ENCODE measurements at regions not wholly inside any gene's neighbourhood (a gene's known extent, or its start where the extent isn't known, plus 50 kb on each side); places are given as distances from the start of the nearest gene placed in this dataset.

DNA sequence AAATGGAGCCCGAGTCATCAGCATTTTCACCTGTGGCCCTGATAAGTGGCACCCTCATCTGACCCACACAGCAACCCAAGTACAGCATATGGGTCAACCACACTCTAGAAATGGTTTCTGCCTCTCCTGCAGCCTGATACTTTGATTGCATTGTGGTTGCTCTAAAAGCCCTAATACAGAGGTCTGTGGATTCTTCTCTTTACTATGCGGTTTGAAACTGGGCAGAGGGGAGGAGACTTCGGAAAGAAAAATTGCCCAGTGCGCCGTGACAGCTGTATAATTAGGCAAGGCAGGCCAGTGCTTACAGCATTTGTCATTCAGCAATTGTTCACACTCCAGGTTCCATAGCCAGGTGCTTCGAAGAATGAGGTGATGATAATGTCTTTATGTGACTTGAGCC is 361.0 kb downstream of the NFIB start:
- no peaks in the 10 kb centered on the region for H3K27me3 ChIP-seq (ENCODE audit: control insufficient read depth in 2 of 2, insufficient read depth in 2 of 2, low read length in 2 of 2)
- DNase-seq (ENCODE audit: low read depth, low spot score) (no peak), FAIRE-seq (no peak)
- TF ChIP-seq EZH2 (IDR thresholded peaks at IDR 0.05; ENCODE audit: borderline replicate concordance, low read depth, low read length, severe bottlenecking) (no peak), GATA2 (IDR thresholded peaks at IDR 0.05; ENCODE audit: insufficient read depth, insufficient read length, low read depth, low read length) (no peak), POLR2AphosphoS5 (IDR thresholded peaks at IDR 0.05; ENCODE audit: insufficient read depth, low read depth, low read length) (no peak), FOS (IDR thresholded peaks at IDR 0.05; ENCODE audit: borderline replicate concordance, insufficient read depth, low read length) (no peak), POLR2A (IDR thresholded peaks at IDR 0.05; ENCODE audit: low read depth, low read length) (no peak), MYC (IDR thresholded peaks at IDR 0.05; ENCODE audit: low read depth, low read length) (no peak), JUN (IDR thresholded peaks at IDR 0.05; ENCODE audit: borderline replicate concordance, insufficient read depth, insufficient read length, low read depth) (no peak)
- TF ChIP-seq, protein P1, sequence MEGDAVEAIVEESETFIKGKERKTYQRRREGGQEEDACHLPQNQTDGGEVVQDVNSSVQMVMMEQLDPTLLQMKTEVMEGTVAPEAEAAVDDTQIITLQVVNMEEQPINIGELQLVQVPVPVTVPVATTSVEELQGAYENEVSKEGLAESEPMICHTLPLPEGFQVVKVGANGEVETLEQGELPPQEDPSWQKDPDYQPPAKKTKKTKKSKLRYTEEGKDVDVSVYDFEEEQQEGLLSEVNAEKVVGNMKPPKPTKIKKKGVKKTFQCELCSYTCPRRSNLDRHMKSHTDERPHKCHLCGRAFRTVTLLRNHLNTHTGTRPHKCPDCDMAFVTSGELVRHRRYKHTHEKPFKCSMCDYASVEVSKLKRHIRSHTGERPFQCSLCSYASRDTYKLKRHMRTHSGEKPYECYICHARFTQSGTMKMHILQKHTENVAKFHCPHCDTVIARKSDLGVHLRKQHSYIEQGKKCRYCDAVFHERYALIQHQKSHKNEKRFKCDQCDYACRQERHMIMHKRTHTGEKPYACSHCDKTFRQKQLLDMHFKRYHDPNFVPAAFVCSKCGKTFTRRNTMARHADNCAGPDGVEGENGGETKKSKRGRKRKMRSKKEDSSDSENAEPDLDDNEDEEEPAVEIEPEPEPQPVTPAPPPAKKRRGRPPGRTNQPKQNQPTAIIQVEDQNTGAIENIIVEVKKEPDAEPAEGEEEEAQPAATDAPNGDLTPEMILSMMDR (IDR thresholded peaks at IDR 0.05; ENCODE audit: extremely low read depth in 1 of 2, insufficient read depth in 1 of 2, low read depth in 1 of 2, low read length in 2 of 2) = no peak
- TF ChIP-seq, protein P2, sequence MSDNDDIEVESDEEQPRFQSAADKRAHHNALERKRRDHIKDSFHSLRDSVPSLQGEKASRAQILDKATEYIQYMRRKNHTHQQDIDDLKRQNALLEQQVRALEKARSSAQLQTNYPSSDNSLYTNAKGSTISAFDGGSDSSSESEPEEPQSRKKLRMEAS (IDR thresholded peaks at IDR 0.05; ENCODE audit: insufficient read depth, insufficient read length) = no peak
- ChIA-PET CTCF (no interaction called here), POLR2A (no interaction called here)
- no peaks in the 10 kb centered on the region for H4K20me1 ChIP-seq (replicated peaks; ENCODE audit: control insufficient read depth, extremely low read depth, insufficient read depth, low read length)
- dilution Hi-C loops (cut with MboI; ENCODE audit: extremely low pct_ligation_motif_present, low sequenced_read_pairs) = no loop called here
- H3K79me2 ChIP-seq (ENCODE audit: control insufficient read depth, insufficient read depth, low read length) = no peaks in the 10 kb centered on the region
- H2AFZ ChIP-seq (ENCODE audit: low read depth, low read length) = no peak overlapping the region
- H3K27ac ChIP-seq (ENCODE audit: insufficient read depth, low read depth, low read length) = no peak overlapping the region
- intact Hi-C loops (cut with micrococcal nuclease) = no loop called here
- H3K4me2 ChIP-seq (ENCODE audit: insufficient read depth, low read length) = no peak overlapping the region
- no peak overlapping the region for H3K4me3 ChIP-seq (replicated peaks in 1 of 3; ENCODE audit: insufficient read depth in 1 of 3, low read depth in 1 of 3, low read length in 3 of 3)
- no TSS peak for BruUV-seq (replicated peaks)
- H3K36me3 ChIP-seq (ENCODE audit: control insufficient read depth in 2 of 2, extremely low read depth in 1 of 2, insufficient read depth in 2 of 2, low read length in 2 of 2) = no peaks in the 10 kb centered on the region
- H3K9me1 ChIP-seq (replicated peaks; ENCODE audit: control insufficient read depth, extremely low read depth, insufficient read depth, low read length) = no peaks in the 10 kb centered on the region
- no peaks in the 10 kb centered on the region for H3K9me3 ChIP-seq (replicated peaks; ENCODE audit: control insufficient read depth, insufficient read depth, low read length)
- peaks cover 10% of the 10 kb centered on the region for H3K4me1 ChIP-seq (ENCODE audit: control insufficient read depth, extremely low read depth, insufficient read depth, low read length)
- H3K9ac ChIP-seq (replicated peaks; ENCODE audit: extremely low read depth, insufficient read depth, low read length) = no peak overlapping the region

Measured in endothelial cell of umbilical vein (primary cell).